NCI-H510A (cell line): ENCODE measurements at regions not wholly inside any gene's neighbourhood (a gene's known extent, or its start where the extent isn't known, plus 50 kb on each side); places are given as distances from the start of the nearest gene placed in this dataset.
"Not testable (repeated sequence)": the region's sequence is repeated elsewhere in the genome, so short reads cannot be mapped to it uniquely, and the experiment has no call there.

Source experiments
- DNase-seq: peaks from one replicate; lab custom pipeline; 2025; lab: John Stamatoyannopoulos, UW

- DNase-seq = no peak
Measured at GRCh38 chr10:23955456-23956225, 253.3 kb upstream of the KIAA1217 start.

DNA sequence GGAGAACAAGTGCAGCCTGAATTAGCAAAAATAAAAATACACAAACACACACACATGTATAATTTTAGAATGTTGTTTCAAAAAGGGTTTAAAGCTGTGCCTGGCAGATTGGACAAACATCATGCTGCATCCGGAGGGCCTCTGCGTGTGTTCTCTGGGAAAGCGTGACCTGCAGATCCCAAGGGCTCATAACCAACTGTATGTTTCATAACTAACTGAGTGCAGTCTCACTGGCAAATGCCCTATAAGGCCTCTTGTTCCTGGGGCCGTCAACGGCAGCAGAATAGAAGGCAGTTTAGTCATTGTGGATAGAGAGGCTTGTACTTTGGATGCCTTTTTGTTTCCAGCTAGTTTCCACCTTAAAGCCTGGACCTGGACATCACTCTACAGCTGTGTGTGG, 243.8 kb upstream of the KIAA1217 start:
- DNase-seq = no peak

DNA sequence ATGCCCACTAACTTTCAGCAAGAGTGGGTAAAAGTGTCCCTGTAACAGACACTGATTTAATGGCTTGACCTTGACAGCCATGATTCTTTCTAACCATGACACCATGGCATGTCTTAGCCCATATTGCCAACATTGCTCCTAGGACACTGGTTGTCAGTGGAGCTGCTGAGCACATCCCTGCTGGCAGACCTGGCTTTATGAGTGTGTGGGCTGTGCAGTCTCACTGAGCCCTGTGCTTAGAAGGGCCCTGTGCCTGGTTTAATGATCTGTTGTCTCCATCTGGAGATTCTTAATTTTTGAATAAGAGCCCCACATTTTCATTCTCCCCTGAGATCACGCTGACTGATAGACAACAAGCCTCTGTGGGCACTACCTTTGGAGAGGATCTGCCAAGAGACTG, 243.1 kb upstream of the KIAA1217 start:
- DNase-seq = no peak

GRCh38 chr10:23966504-23967051, 242.4 kb upstream of the KIAA1217 start:
- DNase-seq = no peak

DNA sequence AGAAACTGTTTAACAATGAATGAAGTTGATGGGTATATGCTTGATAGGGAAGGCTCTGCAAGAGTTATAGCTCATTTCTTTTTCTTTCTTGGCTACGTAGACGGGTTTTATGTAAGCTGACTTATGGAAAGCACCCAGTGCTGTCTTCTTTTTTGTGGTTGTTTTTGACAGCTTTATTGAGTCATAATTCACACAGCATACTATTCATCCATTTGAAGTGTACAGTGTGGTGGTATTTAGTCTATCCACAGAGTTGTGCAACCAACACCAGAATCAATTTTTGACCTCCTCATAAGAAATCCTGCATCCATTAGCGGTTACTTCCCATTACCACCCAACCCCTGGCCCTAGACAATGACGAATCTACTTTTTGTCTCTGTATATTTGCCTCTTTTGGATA, 240.6 kb upstream of the KIAA1217 start:
- DNase-seq = no peak

DNA sequence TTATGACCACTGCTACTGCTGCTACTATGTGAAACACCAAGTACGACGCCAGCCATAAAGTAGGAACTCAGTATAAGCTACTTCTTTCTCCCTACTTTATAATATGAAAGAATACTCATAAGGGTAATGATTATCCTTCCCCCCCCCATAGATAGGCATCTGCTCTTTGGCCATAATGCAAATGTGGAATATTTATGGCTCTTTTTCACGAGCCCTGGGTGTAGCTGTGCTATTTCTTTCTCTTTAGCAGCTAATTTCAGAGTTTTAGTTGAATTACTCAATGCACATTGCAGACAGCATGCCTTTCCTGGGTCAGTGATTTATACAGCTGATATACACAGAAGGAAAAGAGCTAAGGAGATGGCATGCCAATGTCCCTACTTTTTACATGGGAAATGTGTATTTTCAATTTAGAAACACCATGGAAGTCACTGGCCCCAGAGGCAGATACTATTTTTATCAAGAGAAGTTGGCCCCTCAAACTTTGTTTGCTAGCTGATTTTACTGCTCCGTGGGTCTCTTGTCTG, 234.1 kb upstream of the KIAA1217 start:
- no peak for DNase-seq

DNA sequence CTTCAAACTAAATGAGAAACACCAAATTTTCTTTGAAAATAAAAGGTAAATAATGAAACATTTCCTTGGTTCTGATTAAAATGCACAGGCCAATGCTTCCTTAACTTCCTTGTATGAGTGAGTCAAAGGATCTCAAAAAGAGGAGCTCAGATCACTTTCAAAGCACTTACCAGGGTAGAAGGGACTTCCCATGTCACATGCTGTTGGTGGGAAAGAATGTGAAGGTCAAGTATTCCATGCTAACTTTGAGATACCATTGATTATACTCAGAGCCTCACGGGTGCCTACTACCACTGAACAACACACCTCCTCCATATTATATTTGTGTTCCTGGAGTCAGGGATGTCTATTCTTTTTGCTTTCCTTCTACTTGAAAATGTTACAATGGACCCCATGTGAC, 233.5 kb upstream of the KIAA1217 start:
- no peak for DNase-seq

DNA sequence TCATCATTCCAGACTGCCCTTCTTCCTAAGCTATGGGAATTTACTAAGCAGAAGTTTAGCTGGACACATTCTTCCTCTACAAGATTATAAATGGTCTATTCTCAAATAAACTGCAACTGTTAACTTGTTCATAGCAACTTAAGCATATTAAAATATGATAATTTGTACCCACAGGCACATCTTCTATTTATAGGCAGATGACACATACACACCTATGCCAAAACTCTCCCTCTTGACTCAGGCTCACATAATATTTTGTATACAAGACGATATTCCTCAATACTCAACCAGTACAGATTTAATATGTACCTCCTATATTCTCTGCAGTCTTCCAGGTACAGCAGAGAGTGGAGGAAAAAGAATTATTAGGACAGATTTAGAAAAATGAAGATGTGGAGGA, 232.7 kb upstream of the KIAA1217 start:
- DNase-seq = no peak

DNA sequence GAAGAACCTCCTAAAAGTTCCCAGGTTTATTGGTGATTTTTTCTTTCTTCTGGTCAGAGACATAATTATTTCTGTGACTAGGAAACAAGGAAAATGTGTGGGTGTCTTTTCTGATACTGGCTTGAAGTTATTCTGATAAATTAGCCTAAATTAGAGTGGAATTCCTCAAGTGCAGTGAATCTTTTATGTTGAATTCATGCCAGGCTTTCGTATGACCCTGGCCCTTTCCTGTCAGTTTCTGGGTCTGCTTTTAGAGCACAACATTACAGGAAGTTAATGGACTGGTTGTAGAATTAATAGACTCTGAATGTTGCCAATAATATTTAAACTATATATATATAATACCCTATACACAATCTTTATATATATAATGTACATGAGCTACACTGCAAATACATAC, 230.6 kb upstream of the KIAA1217 start:
- DNase-seq = no peak

GRCh38 chr10:23980094-23980493, 228.8 kb upstream of the KIAA1217 start:
- no peak for DNase-seq

- DNase-seq = no peak
Measured at GRCh38 chr10:23981520-23982309, 227.2 kb upstream of the KIAA1217 start.

DNA sequence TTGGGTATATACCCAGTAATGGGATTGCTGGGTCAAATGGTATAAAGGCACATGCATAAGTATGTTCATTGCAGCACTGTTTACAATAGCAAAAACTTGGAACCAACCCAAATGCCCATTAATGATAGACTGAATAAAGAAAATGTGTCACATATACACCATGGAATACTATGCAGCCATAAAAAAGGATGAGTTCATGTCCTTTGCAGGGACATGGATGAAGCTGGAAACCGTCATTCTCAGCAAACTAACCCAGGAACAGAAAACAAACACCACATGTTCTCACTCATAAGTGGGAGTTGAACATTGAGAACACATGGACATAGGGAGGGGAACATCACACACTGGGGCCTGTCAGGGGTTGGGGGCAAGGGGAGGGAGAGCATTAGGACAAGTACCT, 224.5 kb upstream of the KIAA1217 start:
- not testable (repeated sequence) for DNase-seq

DNA sequence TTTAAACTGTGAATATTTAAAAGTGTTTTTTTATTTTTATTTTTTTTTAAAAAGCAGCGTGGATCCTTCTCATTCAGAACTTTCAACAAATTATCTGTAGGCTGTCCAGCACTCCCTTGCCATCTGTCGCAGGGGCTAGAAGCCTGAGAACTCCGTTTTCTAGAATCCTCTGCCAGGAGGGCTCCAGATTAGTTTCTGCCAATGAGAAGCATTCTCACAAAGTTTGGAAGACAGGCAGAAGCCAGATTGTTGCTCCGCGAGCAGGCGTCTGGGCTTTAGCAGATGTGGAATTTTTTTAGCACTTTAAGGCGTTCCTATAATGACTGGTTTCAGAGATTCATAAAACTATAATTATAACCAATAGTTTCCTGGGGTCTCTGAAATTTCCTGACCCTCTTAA, 220.9 kb upstream of the KIAA1217 start:
- no peak for DNase-seq

DNA sequence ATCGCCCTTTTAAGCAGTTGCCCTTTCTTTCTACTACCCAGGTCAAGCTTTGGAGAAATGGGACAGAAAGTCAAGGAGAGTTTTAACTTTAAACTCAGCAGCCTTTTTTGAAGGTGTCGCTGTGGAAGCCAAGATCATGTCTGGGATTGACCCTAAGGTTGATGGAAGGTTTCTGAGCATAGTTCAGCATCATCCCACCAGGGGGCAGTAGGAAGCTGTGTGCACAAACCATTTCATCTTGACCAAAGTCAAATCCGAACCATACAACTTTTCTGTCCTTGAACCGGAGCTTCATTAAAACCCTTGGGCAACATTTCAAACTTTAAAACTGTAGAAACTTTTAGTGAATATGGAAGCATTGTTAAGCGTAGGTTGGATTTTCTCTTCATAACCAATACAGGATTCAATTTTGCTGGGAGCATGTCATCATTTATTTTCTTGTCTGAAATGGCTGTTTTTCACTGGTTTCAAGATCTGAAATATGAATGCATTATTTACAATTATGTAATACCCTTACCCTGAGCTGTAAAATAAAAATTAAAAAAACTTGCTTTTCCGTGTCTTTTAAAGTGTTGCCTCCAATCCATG, 214.4 kb upstream of the KIAA1217 start:
- DNase-seq = no peak

- no peak for DNase-seq
Measured at GRCh38 chr10:23999445-23999844, 209.5 kb upstream of the KIAA1217 start.

- no peak for DNase-seq
Measured at GRCh38 chr10:24000271-24000813, 208.6 kb upstream of the KIAA1217 start.

DNA sequence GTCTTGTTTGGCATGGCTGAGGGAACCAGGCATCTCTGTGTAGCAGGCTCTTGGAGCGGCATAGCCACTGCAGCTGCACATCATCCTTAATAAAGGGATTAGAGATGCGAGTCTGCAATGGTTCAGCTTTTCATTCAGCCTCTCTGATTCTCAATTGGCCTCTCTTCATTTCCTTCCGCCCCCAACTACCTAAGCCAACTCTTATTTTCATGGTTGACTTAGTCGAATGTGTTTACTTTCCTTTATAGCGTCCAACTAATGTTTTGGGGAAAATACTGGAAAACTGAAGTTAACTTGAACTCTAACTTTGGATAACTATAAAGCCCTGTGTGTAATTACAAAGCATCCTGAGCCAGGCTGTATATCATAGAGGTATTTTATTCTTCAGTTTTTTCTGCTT, 202.2 kb upstream of the KIAA1217 start:
- DNase-seq = no peak

GRCh38 chr10:24007359-24007758, 201.6 kb upstream of the KIAA1217 start:
- DNase-seq = no peak

DNA sequence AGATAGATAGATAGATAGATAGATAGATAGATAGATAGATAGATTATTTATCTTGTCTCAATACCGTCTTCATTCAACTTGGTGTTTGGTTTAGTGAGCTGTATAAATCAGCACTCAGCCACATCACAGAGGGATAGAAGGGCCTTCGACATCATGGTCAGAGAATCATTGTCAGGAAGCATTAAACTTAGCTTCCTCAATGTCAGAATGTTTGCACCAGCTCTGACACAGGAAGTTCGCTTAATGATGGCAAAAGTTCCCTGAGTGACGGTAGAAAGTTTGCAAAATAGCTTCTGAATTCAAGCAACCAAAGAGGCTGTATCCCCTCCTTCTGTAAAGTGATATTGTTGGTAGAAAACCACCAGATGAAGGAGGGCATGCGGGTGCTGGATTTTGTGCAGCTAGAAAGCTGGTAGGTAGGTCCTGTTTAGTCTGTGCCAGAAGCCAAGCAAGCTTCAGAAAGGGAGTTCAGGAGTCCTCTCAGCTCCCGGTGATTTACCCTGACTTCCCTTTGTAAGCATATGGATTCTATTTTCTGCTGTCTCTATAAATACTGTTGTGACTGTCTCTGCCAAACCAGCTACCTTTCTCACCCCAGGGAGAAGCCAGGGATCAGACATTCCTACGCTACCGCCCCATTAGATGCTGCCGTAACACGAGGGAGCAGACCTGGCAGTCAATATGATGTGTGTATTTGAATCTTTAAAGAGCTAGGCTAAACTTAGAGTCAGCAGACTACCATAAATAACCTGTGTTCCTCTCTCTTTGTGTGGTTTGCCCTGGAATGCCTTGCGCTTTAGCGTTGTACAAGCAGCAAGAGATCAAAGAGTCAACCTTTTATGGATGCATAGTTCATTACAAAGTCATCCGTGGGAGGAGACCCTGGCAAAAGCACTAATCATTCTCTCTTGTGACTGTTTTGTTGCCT, 200.5 kb upstream of the KIAA1217 start:
- no peak for DNase-seq

DNA sequence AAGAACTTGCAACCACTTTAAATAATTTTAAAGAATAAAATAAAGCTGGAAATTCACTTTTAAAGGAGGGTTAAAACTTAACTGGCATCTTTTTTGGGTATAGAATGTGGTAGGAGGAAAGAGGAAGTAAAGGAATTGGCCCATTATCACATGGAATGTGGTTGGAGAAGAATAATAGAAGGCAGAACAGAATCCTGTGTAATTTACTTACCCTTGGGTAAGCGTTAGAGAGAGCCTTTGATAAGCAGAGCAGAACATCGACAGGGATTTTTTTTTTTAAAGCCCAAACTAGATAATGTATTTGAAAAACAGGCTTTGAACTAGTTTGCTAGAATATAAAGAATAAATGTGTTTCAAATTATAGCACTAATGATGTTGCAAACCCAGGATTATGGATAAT, 199.8 kb upstream of the KIAA1217 start:
- DNase-seq = no peak

DNA sequence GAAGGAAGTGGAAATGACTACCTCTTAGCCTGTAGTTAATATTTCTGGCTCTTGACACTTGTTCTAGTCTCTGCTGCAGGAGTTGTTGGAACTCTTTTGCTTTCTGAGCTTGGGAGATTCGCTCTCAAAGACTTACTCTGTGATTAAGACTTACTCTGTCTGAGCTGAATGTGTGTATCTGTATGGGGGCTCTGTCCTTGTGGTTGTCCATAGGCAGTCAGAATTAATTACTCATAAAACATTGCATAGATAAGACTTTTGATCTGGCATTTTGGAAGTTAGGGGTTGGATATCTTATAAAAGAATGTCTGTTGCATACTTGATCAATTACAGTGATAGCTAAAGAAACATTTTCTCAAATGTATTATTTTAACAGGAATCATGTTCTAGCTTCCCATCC, 199.2 kb upstream of the KIAA1217 start:
- DNase-seq = no peak
